Ishikawa (cell line): ENCODE measurements at regions not wholly inside any gene's neighbourhood (a gene's known extent, or its start where the extent isn't known, plus 50 kb on each side); places are given as distances from the start of the nearest gene placed in this dataset.

Source experiments
- CEBPB ChIP-seq: IDR thresholded peaks from 2 replicates; pipeline ENCODE4 v1.6.1; 2012
- CREB1 ChIP-seq: IDR thresholded peaks from 2 replicates; pipeline ENCODE4 v1.6.1; 2012; ENCODE audit warnings: low read depth
- EGR1 ChIP-seq: IDR thresholded peaks from 2 replicates; pipeline ENCODE4 v1.6.1; 2012
- EP300 ChIP-seq: IDR thresholded peaks from 2 replicates; pipeline ENCODE4 v1.6.1; 2012; ENCODE audit warnings: borderline replicate concordance
- FOXM1 ChIP-seq: IDR thresholded peaks from 2 replicates; pipeline ENCODE4 v1.6.1; 2012; ENCODE audit warnings: low read depth, borderline replicate concordance
- NFIC ChIP-seq: IDR thresholded peaks from 2 replicates; pipeline ENCODE4 v1.6.1; 2012
- RAD21 ChIP-seq: IDR thresholded peaks from 2 replicates; pipeline ENCODE4 v1.6.1; 2012; ENCODE audit warnings: low read depth
- REST ChIP-seq: IDR thresholded peaks from 2 replicates; pipeline ENCODE4 v1.6.1; 2012; ENCODE audit warnings: low read depth, mild to moderate bottlenecking
- TAF1 ChIP-seq: IDR thresholded peaks from 2 replicates; pipeline ENCODE4 v1.6.1; 2012; ENCODE audit warnings: low read depth, mild to moderate bottlenecking
- TCF12 ChIP-seq: IDR thresholded peaks from 2 replicates; pipeline ENCODE4 v1.6.1; 2012; ENCODE audit warnings: low read depth
- TEAD4 ChIP-seq: IDR thresholded peaks from 2 replicates; pipeline ENCODE4 v1.6.1; 2012
- YY1 ChIP-seq: IDR thresholded peaks from 2 replicates; pipeline ENCODE4 v1.6.1; 2012; ENCODE audit warnings: low read depth
- ZBTB7A ChIP-seq: IDR thresholded peaks from 2 replicates; pipeline ENCODE4 v1.6.1; 2012; ENCODE audit warnings: low read depth
- TF ChIP-seq, protein P1 (sequence below): IDR thresholded peaks from 2 replicates; pipeline ENCODE4 v1.6.1; 2012
- TF ChIP-seq, protein P2 (sequence below): IDR thresholded peaks from 2 replicates; pipeline ENCODE4 v1.6.1; 2012

- TF ChIP-seq FOXM1 (no peak), ZBTB7A (no peak), EGR1 (no peak), CREB1 (no peak), YY1 (no peak), TAF1 (no peak), CEBPB (no peak), EP300 (no peak), NFIC (no peak), TEAD4 (no peak), TCF12 (no peak), RAD21 (no peak)
- TF ChIP-seq, protein P1, sequence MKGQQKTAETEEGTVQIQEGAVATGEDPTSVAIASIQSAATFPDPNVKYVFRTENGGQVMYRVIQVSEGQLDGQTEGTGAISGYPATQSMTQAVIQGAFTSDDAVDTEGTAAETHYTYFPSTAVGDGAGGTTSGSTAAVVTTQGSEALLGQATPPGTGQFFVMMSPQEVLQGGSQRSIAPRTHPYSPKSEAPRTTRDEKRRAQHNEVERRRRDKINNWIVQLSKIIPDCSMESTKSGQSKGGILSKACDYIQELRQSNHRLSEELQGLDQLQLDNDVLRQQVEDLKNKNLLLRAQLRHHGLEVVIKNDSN = no peak
- TF ChIP-seq, protein P2, sequence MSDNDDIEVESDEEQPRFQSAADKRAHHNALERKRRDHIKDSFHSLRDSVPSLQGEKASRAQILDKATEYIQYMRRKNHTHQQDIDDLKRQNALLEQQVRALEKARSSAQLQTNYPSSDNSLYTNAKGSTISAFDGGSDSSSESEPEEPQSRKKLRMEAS = no peak
Observed at GRCh38 chr11:131307506-131307905, 62.9 kb upstream of the NTM start.

DNA sequence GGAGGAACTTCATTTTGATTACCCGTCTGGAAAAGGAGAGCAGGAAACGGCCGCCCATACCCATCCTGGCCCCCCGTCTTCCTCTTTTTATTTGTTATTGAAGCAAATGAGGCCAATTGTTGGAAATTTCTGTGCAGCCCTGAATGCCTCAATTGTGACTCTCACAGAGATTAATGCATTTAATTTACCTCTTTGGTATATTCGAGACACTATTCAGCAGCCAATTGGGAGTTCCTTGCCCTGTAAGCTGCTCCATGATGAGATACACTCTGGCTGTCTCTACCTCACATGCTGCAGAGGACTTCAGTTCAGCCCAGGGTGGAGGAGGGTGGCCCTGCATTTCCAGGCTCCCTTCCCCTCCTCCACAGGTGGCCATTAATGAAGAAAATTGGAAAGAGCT lies 60.6 kb upstream of the NTM start:
- TF ChIP-seq REST (no peak), CEBPB (no peak), YY1 (no peak), NFIC (no peak), TAF1 (no peak)

DNA sequence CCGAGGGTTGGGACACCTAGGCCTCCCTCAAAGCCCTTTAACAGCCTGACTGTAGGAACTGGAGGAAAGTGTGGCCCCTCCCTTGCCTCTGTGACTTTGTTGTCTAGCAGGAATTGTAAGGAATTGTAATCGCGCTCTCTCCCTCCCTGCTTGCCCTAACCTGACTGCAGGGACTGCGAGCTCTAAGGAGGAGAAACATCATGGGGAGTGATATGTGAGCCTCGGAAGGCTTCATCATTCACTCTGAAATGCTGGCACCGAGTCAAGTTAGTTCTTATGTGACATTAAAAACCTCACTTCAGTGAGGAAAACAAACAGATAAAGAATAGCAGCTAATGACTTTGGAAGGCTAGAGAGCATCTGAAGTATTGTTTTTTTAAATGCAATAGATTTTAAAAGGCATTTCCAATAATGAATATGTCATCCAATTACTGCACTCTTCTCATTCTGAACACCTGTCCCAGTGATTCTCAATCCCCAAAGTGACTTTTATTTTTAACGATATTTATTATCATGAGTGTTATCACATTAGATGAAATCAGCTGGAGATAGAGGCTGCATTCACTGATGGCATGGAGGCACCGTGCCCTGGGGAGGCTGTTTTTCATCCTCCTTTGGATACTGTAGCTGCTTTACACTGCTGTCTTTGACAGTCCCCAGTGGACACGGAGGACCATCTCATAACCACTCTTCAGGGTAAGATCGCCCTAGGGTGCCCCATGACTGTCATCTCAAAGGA lies 58.5 kb upstream of the NTM start:
- TF ChIP-seq NFIC (no peak), TCF12 (no peak)
